Brain microvascular endothelial cell (primary cell): ENCODE measurements at regions not wholly inside any gene's neighbourhood (a gene's known extent, or its start where the extent isn't known, plus 50 kb on each side); places are given as distances from the start of the nearest gene placed in this dataset.
A peak's percentile ranks its signal among the peaks of the same experiment; 100 is the strongest.

ENCODE experiments used
- DNase-seq: peaks from one replicate; pipeline ENCODE4 v3.0.0-alpha.2; 2020
- H3K27ac ChIP-seq: fragments of 250-450 bp; sonication (Bioruptor Pico); 2 replicates; pipeline ENCODE4 v1.5.1; 2020; ENCODE audit warnings: mild to moderate bottlenecking, moderate library complexity
- H3K27me3 ChIP-seq: fragments of 250-450 bp; sonication (Bioruptor Pico); replicated peaks from 2 replicates; pipeline ENCODE4 v1.5.1; 2020; ENCODE audit warnings: mild to moderate bottlenecking
- H3K36me3 ChIP-seq: fragments of 250-450 bp; sonication (Bioruptor Pico); replicated peaks from 2 replicates; pipeline ENCODE4 v1.5.1; 2020; ENCODE audit warnings: mild to moderate bottlenecking
- H3K4me3 ChIP-seq: 2 replicates; pipeline ENCODE4 v1.5.1; 2011; ENCODE audit warnings: low read depth, mild to moderate bottlenecking, control low read depth, low read length, moderate library complexity
- in situ Hi-C: cut with HindIII; loops from 2 replicates; pipeline ENCODE4 v1.10.0; 2017; ENCODE audit warnings: low sequenced_read_pairs, low pct_ligation_motif_present
- TF ChIP-seq, protein P1 (sequence below): IDR thresholded peaks from 2 replicates; pipeline ENCODE4 v1.5.1; 2011; ENCODE audit warnings: low read depth, mild to moderate bottlenecking, moderate library complexity, low read length, control low read depth, inconsistent platforms; ENCODE audit errors: missing control alignments

DNA sequence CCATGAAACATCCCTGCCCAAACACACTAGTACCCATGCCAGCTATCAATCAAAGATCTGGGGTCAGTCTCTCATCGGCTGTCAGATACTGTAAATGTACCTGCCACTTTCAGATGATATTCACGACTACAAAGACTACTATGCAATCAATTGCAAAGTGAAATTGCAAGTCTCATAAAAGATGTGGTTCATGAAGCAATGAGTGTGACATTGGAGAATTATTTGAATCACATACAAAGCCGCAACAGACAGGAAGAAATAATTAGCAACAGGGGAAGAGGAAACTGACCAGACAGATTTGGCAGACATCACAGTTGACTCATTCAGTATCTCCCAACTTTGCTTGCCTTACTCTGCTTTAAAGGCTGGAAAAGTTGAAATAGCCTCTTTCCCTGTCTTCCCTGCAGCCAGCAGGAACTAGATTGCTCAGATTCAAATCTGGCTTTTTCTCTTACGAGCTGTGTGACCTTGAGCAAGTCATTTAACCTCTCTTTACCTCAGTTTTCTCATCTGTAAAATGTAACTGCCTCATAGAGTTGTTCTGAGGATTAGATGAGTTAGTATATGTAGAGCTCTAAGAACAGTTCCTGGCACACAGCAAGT is 95.7 kb upstream of the C3orf80 start:
- Histone ChIP-seq H3K27ac (peak overlapping the region; percentile 46), H3K36me3 (no peaks in the 10 kb centered on the region), H3K4me3 (no peak overlapping the region), H3K27me3 (no peaks in the 10 kb centered on the region)
- in situ Hi-C loops: no loop called here
- peak; percentile 93 for DNase-seq
- TF ChIP-seq, protein P1, sequence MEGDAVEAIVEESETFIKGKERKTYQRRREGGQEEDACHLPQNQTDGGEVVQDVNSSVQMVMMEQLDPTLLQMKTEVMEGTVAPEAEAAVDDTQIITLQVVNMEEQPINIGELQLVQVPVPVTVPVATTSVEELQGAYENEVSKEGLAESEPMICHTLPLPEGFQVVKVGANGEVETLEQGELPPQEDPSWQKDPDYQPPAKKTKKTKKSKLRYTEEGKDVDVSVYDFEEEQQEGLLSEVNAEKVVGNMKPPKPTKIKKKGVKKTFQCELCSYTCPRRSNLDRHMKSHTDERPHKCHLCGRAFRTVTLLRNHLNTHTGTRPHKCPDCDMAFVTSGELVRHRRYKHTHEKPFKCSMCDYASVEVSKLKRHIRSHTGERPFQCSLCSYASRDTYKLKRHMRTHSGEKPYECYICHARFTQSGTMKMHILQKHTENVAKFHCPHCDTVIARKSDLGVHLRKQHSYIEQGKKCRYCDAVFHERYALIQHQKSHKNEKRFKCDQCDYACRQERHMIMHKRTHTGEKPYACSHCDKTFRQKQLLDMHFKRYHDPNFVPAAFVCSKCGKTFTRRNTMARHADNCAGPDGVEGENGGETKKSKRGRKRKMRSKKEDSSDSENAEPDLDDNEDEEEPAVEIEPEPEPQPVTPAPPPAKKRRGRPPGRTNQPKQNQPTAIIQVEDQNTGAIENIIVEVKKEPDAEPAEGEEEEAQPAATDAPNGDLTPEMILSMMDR: no peak

DNA sequence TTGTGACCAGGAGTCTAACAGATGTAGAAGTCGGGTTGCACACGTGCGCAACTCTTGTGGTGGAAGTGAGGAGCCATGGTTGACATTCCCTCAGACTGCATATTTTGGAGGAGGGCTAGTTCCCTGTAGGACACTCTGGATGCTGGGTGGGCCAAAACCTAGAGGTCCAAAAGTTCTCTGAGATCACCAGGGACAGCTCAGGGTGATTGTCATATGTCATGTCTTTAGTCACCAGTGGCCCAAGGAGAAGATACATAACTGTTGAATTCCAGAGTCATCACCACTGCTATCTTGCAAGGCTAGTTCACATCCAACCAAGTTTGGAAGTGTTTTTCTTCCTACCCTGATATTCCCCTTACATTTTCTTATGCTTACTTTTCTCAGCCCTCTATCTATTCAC is 95.2 kb upstream of the C3orf80 start:
- no peaks in the 10 kb centered on the region for H3K36me3 ChIP-seq
- TF ChIP-seq, protein P1: no peak
- in situ Hi-C loops: no loop called here
- H3K27ac ChIP-seq: peak overlapping the region; percentile 26
- H3K4me3 ChIP-seq: no peak overlapping the region
- no peaks in the 10 kb centered on the region for H3K27me3 ChIP-seq
- no peak for DNase-seq

DNA sequence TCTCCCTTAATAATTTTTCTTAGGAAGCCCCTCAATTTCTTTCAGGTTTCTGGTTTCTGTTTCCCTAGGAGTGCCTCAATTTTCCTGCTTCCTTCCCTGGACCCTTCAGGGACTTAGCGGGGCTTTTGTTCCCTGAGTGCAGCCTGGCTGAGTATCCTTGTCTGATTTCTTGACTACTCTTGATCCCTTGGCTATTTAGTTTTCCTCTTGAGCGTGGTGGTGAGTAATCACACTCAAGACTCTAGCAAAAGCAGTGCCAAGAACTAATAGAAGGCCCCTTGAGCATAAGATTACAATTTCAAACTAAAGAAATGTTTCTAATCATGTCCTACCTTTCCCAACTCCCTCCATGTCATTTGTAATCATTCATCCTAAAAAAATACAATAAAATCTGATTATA is 94.3 kb upstream of the C3orf80 start:
- Histone ChIP-seq H3K4me3 (no peak overlapping the region), H3K36me3 (no peaks in the 10 kb centered on the region), H3K27me3 (no peaks in the 10 kb centered on the region), H3K27ac (peak overlapping the region; percentile 24)
- TF ChIP-seq, protein P1: no peak
- in situ Hi-C loops: no loop called here
- peak; percentile 47 for DNase-seq

DNA sequence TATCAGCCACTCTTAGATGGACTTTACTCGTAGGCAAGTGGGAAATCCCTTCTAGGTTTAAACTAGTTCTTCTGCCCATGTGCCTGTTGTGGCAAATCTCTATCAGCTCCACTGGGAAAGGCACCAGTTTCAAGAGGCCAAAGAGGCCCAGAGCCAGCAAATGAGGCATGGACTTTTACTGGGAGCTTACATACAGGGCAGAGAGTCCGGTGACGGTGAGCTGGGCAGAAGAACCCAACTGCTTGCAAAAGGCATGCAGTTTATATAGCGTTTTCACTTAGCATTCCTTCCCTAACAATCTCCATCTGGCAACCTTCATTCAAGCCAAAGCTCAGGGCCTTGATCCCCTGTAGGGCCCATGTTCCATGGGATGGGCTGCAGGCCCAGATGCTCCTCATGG is 93.0 kb upstream of the C3orf80 start:
- Histone ChIP-seq H3K27ac (no peak overlapping the region), H3K27me3 (no peaks in the 10 kb centered on the region), H3K4me3 (no peak overlapping the region), H3K36me3 (no peaks in the 10 kb centered on the region)
- TF ChIP-seq, protein P1: no peak
- in situ Hi-C loops: no loop called here
- DNase-seq: no peak

DNA sequence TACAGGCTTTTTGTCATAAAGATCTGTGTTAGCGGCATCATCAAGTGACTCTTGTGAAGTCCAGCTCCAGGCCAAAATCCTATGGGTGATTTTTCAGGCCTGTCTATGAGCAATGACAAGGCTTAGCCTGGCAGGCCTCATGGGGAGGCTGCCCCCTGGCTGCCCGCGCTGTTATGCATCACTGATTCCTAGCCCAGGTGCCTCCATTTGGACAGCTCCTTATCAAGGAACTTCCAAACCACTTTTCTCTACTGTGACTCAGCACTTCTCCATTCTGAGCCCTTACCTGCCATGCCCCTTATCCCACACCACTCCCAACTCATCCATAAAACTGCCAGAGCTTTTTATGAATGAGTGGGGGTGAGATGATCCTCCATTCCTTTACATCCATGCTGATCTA is 91.5 kb upstream of the C3orf80 start:
- Histone ChIP-seq H3K36me3 (no peaks in the 10 kb centered on the region), H3K27ac (no peak overlapping the region), H3K27me3 (no peaks in the 10 kb centered on the region), H3K4me3 (no peak overlapping the region)
- in situ Hi-C loops: no loop called here
- TF ChIP-seq, protein P1: peak; percentile 65
- DNase-seq: no peak

DNA sequence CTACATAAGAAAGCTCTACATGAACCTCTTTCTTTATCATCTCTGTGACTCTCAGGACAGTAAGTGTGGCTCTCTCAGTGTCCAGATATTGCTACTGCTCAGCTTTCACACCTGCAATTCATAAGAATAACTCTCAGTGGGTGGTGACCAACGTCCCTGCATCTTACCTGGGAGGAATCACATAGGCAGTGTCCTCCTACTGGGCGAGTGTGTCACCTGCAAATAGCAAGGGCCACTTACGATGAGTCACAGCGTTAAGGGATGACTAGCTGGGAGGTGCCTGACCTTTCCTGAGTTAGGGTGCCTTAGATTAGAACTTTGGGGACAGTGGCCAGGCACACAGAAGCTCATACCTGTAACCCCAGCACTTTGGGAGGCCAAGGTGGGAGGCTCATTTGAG is 90.8 kb upstream of the C3orf80 start:
- no peak for DNase-seq
- Histone ChIP-seq H3K4me3 (no peak overlapping the region), H3K36me3 (no peaks in the 10 kb centered on the region), H3K27me3 (no peaks in the 10 kb centered on the region), H3K27ac (no peak overlapping the region)
- TF ChIP-seq, protein P1: no peak
- in situ Hi-C loops: no loop called here
